ENCODE measurements at regions not wholly inside any gene's neighbourhood (a gene's known extent, or its start where the extent isn't known, plus 50 kb on each side); places are given as distances from the start of the nearest gene placed in this dataset.

GRCh38 chr13:94914895-94915294 is 202.6 kb upstream of the SOX21 start:
- H3K79me2 ChIP-seq (replicated peaks; ENCODE audit: insufficient read depth) = no peaks in the 10 kb centered on the region
- Mint-ChIP-seq H3K4me3 (no peak overlapping the region), H3K27ac (no peak overlapping the region), H3K4me1 (peaks cover 3% of the 10 kb centered on the region), H3K36me3 (ENCODE audit: low read depth) (no peaks in the 10 kb centered on the region), H3K27me3 (ENCODE audit: insufficient read depth, low read depth, poor library complexity) (no peaks in the 10 kb centered on the region), H3K9me3 (no peaks in the 10 kb centered on the region)
- no peaks in the 10 kb centered on the region for H4K20me1 ChIP-seq (replicated peaks; ENCODE audit: insufficient read depth)
- no peak overlapping the region for H3K27ac ChIP-seq (ENCODE audit: low read depth)
- H3K27me3 ChIP-seq (ENCODE audit: insufficient read depth) = no peaks in the 10 kb centered on the region
- no peak overlapping the region for H3K4me3 ChIP-seq
- ATAC-seq (no peak), DNase-seq (ENCODE audit: low spot score) (no peak)
- no peaks in the 10 kb centered on the region for H3F3A ChIP-seq (replicated peaks; ENCODE audit: low read depth)
- H3K36me3 ChIP-seq (ENCODE audit: insufficient read depth) = no peaks in the 10 kb centered on the region
- no peak overlapping the region for H2AFZ ChIP-seq
- no peaks in the 10 kb centered on the region for H3K9me2 ChIP-seq (ENCODE audit: insufficient read depth)
- no peak overlapping the region for H3K4me2 ChIP-seq
- H3K4me1 ChIP-seq (ENCODE audit: insufficient read depth) = peaks cover 4% of the 10 kb centered on the region
- TF ChIP-seq, protein P1, sequence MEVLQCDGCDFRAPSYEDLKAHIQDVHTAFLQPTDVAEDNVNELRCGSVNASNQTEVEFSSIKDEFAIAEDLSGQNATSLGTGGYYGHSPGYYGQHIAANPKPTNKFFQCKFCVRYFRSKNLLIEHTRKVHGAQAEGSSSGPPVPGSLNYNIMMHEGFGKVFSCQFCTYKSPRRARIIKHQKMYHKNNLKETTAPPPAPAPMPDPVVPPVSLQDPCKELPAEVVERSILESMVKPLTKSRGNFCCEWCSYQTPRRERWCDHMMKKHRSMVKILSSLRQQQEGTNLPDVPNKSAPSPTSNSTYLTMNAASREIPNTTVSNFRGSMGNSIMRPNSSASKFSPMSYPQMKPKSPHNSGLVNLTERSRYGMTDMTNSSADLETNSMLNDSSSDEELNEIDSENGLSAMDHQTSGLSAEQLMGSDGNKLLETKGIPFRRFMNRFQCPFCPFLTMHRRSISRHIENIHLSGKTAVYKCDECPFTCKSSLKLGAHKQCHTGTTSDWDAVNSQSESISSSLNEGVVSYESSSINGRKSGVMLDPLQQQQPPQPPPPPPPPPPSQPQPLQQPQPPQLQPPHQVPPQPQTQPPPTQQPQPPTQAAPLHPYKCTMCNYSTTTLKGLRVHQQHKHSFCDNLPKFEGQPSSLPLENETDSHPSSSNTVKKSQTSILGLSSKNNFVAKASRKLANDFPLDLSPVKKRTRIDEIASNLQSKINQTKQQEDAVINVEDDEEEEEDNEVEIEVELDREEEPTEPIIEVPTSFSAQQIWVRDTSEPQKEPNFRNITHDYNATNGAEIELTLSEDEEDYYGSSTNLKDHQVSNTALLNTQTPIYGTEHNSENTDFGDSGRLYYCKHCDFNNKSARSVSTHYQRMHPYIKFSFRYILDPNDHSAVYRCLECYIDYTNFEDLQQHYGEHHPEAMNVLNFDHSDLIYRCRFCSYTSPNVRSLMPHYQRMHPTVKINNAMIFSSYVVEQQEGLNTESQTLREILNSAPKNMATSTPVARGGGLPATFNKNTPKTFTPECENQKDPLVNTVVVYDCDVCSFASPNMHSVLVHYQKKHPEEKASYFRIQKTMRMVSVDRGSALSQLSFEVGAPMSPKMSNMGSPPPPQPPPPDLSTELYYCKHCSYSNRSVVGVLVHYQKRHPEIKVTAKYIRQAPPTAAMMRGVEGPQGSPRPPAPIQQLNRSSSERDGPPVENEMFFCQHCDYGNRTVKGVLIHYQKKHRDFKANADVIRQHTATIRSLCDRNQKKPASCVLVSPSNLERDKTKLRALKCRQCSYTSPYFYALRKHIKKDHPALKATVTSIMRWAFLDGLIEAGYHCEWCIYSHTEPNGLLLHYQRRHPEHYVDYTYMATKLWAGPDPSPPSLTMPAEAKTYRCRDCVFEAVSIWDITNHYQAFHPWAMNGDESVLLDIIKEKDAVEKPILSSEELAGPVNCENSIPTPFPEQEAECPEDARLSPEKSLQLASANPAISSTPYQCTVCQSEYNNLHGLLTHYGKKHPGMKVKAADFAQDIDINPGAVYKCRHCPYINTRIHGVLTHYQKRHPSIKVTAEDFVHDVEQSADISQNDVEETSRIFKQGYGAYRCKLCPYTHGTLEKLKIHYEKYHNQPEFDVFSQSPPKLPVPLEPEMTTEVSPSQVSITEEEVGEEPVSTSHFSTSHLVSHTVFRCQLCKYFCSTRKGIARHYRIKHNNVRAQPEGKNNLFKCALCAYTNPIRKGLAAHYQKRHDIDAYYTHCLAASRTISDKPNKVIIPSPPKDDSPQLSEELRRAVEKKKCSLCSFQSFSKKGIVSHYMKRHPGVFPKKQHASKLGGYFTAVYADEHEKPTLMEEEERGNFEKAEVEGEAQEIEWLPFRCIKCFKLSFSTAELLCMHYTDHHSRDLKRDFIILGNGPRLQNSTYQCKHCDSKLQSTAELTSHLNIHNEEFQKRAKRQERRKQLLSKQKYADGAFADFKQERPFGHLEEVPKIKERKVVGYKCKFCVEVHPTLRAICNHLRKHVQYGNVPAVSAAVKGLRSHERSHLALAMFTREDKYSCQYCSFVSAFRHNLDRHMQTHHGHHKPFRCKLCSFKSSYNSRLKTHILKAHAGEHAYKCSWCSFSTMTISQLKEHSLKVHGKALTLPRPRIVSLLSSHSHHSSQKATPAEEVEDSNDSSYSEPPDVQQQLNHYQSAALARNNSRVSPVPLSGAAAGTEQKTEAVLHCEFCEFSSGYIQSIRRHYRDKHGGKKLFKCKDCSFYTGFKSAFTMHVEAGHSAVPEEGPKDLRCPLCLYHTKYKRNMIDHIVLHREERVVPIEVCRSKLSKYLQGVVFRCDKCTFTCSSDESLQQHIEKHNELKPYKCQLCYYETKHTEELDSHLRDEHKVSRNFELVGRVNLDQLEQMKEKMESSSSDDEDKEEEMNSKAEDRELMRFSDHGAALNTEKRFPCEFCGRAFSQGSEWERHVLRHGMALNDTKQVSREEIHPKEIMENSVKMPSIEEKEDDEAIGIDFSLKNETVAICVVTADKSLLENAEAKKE (CRISPR knock-in tag; IDR thresholded peaks at IDR 0.05) = no peak
- TF ChIP-seq CTCF (conservative IDR thresholded peaks at IDR 0.05; ENCODE audit: low read depth in 2 of 2) (no peak), JUNB (IDR thresholded peaks at IDR 0.05; ENCODE audit: unreplicated experiment) (no peak), EZH2 (IDR thresholded peaks at IDR 0.05; ENCODE audit: low read depth, unreplicated experiment) (no peak), ZNF114 (CRISPR knock-in tag; IDR thresholded peaks at IDR 0.05) (no peak), STAT1 (IDR thresholded peaks at IDR 0.05; ENCODE audit: unreplicated experiment) (no peak)
- TF ChIP-seq, protein P2, sequence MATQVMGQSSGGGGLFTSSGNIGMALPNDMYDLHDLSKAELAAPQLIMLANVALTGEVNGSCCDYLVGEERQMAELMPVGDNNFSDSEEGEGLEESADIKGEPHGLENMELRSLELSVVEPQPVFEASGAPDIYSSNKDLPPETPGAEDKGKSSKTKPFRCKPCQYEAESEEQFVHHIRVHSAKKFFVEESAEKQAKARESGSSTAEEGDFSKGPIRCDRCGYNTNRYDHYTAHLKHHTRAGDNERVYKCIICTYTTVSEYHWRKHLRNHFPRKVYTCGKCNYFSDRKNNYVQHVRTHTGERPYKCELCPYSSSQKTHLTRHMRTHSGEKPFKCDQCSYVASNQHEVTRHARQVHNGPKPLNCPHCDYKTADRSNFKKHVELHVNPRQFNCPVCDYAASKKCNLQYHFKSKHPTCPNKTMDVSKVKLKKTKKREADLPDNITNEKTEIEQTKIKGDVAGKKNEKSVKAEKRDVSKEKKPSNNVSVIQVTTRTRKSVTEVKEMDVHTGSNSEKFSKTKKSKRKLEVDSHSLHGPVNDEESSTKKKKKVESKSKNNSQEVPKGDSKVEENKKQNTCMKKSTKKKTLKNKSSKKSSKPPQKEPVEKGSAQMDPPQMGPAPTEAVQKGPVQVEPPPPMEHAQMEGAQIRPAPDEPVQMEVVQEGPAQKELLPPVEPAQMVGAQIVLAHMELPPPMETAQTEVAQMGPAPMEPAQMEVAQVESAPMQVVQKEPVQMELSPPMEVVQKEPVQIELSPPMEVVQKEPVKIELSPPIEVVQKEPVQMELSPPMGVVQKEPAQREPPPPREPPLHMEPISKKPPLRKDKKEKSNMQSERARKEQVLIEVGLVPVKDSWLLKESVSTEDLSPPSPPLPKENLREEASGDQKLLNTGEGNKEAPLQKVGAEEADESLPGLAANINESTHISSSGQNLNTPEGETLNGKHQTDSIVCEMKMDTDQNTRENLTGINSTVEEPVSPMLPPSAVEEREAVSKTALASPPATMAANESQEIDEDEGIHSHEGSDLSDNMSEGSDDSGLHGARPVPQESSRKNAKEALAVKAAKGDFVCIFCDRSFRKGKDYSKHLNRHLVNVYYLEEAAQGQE (IDR thresholded peaks at IDR 0.05; ENCODE audit: unreplicated experiment) = no peak
- TF ChIP-seq, protein P3, sequence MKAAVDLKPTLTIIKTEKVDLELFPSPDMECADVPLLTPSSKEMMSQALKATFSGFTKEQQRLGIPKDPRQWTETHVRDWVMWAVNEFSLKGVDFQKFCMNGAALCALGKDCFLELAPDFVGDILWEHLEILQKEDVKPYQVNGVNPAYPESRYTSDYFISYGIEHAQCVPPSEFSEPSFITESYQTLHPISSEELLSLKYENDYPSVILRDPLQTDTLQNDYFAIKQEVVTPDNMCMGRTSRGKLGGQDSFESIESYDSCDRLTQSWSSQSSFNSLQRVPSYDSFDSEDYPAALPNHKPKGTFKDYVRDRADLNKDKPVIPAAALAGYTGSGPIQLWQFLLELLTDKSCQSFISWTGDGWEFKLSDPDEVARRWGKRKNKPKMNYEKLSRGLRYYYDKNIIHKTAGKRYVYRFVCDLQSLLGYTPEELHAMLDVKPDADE (IDR thresholded peaks at IDR 0.05) = no peak
